22Rv1 (cell line): ENCODE measurements at regions not wholly inside any gene's neighbourhood (a gene's known extent, or its start where the extent isn't known, plus 50 kb on each side); places are given as distances from the start of the nearest gene placed in this dataset.

ENCODE experiments used
- H3K27ac ChIP-seq: fragments of 450-650 bp; 2 replicates; pipeline ENCODE4 v1.5.1; 2017
- ZFX ChIP-seq: fragments of 450-650 bp; IDR thresholded peaks from 2 replicates; pipeline ENCODE4 v1.6.1; 2017; ENCODE audit warnings: antibody characterized with exemption, borderline replicate concordance
- TF ChIP-seq, protein P1 (sequence below): fragments of 450-650 bp; IDR thresholded peaks from 2 replicates; pipeline ENCODE4 v1.5.1; 2017; ENCODE audit warnings: mild to moderate bottlenecking

DNA sequence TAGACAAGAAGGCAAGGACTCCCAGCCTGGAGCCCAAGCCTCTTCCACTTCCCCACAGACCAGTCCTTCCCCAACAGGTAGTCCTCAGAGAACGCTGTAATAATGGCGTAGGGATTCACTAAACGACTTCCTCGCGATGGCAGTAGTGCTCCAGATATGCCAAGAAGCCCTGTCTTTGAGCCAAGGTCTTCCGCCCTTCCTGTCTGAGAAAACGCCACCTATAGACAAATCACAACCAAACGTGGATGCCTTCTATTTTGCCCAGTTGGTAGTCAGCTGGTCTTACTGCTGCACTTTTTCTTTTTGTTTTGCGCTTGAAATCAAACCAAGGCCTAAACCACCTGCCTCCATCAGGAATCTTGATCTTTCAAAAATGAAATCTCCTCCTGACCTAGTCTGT lies 203.3 kb downstream of the OR13H1 start:
- no peak for TF ChIP-seq ZFX
- TF ChIP-seq, protein P1, sequence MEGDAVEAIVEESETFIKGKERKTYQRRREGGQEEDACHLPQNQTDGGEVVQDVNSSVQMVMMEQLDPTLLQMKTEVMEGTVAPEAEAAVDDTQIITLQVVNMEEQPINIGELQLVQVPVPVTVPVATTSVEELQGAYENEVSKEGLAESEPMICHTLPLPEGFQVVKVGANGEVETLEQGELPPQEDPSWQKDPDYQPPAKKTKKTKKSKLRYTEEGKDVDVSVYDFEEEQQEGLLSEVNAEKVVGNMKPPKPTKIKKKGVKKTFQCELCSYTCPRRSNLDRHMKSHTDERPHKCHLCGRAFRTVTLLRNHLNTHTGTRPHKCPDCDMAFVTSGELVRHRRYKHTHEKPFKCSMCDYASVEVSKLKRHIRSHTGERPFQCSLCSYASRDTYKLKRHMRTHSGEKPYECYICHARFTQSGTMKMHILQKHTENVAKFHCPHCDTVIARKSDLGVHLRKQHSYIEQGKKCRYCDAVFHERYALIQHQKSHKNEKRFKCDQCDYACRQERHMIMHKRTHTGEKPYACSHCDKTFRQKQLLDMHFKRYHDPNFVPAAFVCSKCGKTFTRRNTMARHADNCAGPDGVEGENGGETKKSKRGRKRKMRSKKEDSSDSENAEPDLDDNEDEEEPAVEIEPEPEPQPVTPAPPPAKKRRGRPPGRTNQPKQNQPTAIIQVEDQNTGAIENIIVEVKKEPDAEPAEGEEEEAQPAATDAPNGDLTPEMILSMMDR, result peak; percentile 45

DNA sequence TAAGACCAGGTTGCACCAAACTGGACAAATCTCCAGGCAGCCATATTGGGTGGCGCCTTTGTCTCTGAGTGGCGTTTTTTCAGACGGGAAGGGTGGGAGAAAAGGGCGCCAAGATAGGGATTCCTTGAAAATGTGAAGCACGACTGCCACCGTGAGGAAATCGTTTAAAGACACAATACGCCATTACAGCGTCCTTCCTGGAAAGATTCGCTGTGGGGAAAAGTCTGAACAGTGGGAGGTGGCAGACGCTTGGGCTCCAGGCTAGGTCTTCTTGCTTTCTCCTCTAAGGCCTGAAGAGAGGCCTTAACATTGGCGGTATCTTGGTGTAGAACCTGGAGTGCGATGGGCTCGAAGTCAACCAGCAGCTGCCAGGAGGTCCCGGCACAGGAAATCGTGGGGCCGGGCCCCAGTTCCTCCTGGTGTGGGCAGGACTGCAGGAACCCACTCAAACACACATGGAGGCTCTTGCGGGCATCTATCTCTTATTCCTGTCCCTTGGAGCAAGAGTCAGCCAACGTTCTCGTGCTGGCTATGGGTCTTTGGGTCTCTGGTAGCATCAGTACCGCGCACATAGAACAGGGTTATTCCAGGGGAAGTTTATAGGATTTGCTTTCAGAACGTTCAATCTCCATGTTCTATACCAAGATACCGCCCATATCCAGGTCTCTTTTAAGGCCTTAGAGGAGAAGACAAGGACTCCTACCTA lies 208.8 kb downstream of the OR13H1 start:
- peak overlapping the region; percentile 92 for H3K27ac ChIP-seq
- no peak for TF ChIP-seq ZFX
- TF ChIP-seq, protein P1, result no peak

More for the DNA sequence above, 203.3 kb downstream of the OR13H1 start:
- peak overlapping the region; percentile 90 for H3K27ac ChIP-seq

DNA sequence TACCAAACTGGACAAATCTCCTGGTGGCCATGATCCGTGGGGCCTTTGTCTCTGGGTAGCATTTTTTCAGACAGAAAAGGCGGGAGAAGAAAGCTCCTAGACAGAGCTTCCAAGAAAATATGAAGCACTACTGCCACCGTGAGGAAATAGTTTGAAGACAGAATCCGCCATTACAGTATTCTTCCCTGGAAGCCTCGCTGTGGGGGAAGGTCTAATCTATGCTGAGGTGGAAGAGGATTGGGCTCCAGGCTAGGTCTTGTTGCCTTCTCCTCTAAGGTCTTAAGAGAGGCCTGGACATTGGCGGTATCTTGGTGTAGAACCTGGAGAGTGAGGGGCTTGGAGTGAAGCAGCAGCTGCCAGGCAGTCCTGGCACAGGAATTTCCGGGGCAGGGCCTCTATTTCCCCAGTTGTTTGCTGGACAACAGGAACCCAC lies 218.9 kb downstream of the OR13H1 start:
- no peak for TF ChIP-seq ZFX
- TF ChIP-seq, protein P1, result peak; percentile 40
- peak overlapping the region; percentile 91 for H3K27ac ChIP-seq

DNA sequence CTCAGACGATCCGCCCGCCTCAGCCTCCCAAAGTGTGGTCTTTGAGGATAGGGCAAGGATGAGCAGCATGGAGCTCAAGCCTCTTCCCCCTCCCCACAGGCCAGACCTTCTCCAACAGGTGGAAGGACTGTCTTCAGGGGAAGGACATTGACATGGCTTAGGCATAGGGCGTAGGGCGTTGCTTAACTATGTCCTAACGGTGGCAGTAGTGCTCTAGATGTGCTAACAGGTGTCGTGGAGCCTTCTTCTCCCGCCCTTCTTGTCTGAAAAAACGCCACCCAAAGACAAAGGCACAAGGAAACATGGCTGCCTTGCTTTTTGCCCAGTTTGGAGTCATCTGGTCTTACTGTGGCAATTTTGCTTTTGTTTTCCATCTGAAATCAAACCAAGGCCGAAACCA lies 219.8 kb downstream of the OR13H1 start:
- H3K27ac ChIP-seq, result peak overlapping the region; percentile 91
- TF ChIP-seq ZFX, result no peak
- TF ChIP-seq, protein P1, result peak; percentile 65

DNA sequence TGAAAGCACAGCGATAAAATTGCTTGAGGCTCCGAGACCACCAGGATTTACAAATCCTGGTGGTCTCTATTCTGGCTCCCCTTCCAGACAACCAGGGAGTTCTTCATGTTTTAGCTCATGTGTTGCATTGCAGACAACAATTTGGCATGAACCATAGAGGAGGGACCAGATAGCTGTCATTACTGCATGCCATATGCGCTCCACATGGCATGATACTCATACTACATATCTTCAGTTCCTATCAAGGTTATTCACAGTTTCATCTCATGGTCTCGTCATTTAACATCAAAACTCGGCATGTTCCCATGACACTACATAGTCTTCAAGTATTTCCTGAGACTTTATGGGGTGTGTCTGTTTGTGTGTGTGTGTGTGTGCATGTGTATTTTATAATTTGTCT lies 220.3 kb downstream of the OR13H1 start:
- peak overlapping the region; percentile 91 for H3K27ac ChIP-seq
- TF ChIP-seq, protein P1, result no peak
- no peak for TF ChIP-seq ZFX

DNA sequence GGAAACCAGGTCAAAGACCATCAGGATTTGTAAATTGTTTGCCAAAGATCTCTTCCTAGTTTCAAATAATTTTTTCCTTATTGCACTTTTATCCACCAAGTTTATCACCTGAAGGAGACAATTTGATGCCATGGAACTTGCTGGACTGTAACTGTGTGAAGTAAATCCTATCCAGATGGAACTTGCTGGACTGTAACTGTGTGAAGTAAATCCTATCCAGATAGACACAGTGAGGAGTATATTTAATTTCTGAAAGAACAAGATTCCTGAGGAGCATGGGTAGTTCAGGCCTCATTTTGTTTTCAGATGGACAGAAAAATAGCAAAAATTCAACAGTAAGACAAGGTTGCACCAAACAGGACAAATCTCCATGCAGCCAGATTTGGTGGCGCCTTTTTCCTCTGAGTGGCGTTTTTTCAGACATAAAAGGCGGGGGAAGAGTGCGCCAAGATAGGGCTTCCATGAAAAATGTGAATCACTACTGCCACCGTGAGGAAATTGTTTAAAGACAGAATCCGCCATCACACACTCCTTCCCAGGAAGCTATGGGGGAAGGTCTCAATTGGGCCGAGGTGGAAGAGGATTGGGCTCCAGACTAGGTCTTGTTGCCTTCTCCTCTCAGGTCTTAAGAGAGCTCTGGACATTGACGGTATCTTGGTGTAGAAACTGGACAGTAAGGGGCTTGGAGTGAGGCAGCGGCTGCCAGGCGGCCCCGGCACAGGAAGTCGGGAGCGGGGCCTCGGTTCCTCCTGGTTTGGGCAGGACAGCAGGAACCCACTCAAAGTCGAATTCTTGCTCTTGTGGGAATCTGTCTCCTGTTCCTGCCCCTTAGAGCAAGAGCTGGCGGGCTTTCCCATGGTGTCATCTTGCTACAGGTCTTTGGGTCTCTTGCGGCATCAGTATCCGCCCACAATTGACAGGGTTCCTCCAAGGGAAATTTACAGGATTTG lies 234.7 kb downstream of the OR13H1 start:
- H3K27ac ChIP-seq, result peak overlapping the region; percentile 91
- TF ChIP-seq ZFX, result no peak
- TF ChIP-seq, protein P1, result peak; percentile 53

DNA sequence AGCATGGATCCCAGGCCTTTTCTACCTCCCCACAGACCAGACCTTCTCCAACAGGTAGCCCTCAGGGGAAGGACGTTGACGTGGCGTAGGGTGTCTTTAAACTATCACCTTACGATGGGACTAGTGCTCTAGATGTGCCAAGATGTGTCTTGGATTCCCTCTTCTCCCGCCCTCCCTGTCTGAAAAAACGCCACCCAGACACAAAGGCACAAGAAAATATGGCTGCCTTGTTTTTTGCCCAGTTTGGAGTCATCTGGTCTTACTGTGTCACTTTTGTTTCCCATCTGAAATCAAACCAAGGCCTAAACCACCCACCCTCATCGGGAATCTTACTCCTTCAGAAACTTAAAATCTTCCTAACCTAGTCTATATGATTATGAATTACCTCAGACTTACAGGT lies 235.4 kb downstream of the OR13H1 start:
- peak overlapping the region; percentile 91 for H3K27ac ChIP-seq
- TF ChIP-seq, protein P1, result no peak
- no peak for TF ChIP-seq ZFX
